PC-9 (cell line): ENCODE measurements at regions not wholly inside any gene's neighbourhood (a gene's known extent, or its start where the extent isn't known, plus 50 kb on each side); places are given as distances from the start of the nearest gene placed in this dataset.

Experiments
- BruUV-seq: library from RNA; stranded (reverse); fragments of 400-500 nt; replicated peaks from 2 replicates; lab custom pipeline; 2021; lab: Mats Ljungman, UMichigan
- CTCF ChIA-PET: fragments of 300-600 bp; sonication (Branson Sonifier 250); formaldehyde crosslinking; loops from one replicate; lab custom pipeline; 2022; ENCODE audit warnings: antibody characterized with exemption; lab: Charles Lee
- POLR2A ChIA-PET: fragments of 300-600 bp; sonication (Branson Sonifier 250); formaldehyde crosslinking; loops from one replicate; lab custom pipeline; 2022; ENCODE audit warnings: antibody characterized with exemption; ENCODE audit not compliant: unreplicated experiment; lab: Charles Lee
- DNase-seq, 2 experiments: peaks; one replicate each; pipeline versions ENCODE4 v3.0.0 to v3.0.0-alpha.2; 2015 to 2022; ENCODE audit warnings: mixed read lengths in 1 of 2
- H2AFZ ChIP-seq: fragments of 200-600 bp; sonication (generic); 2 replicates; pipeline ENCODE4 v1.8.1; 2017; ENCODE audit warnings: antibody characterized with exemption
- H3F3A ChIP-seq: fragments of 200-600 bp; sonication (generic); 2 replicates; pipeline ENCODE4 v1.8.1; 2017; ENCODE audit warnings: antibody characterized with exemption, mild to moderate bottlenecking, low read depth; ENCODE audit not compliant: insufficient read depth
- H3K27ac ChIP-seq: fragments of 200-600 bp; sonication (generic); 2 replicates; pipeline ENCODE4 v1.6.1; 2016; ENCODE audit warnings: mixed run types
- H3K27me3 ChIP-seq: fragments of 200-600 bp; sonication (generic); 2 replicates; pipeline ENCODE4 v1.6.1; 2016; ENCODE audit warnings: low read depth, mixed run types; ENCODE audit not compliant: insufficient read depth
- H3K36me3 ChIP-seq: fragments of 200-600 bp; sonication (generic); 2 replicates; pipeline ENCODE4 v1.6.1; 2016; ENCODE audit warnings: low read depth, mixed run types
- H3K4me1 ChIP-seq: fragments of 200-600 bp; sonication (generic); replicated peaks from 2 replicates; pipeline ENCODE4 v1.6.1; 2016; ENCODE audit warnings: mixed run types; ENCODE audit not compliant: insufficient read depth
- H3K4me2 ChIP-seq: fragments of 200-600 bp; sonication (generic); 2 replicates; pipeline ENCODE4 v1.6.1; 2017; ENCODE audit warnings: mixed run types
- H3K4me3 ChIP-seq: fragments of 200-600 bp; sonication (generic); 2 replicates; pipeline ENCODE4 v1.6.1; 2016; ENCODE audit warnings: mixed run types
- H3K79me2 ChIP-seq: fragments of 200-600 bp; sonication (generic); 2 replicates; pipeline ENCODE4 v1.6.1; 2017; ENCODE audit warnings: low read depth, mixed run types
- H3K9me2 ChIP-seq: fragments of 200-600 bp; sonication (generic); 2 replicates; pipeline ENCODE4 v1.8.1; 2017; ENCODE audit warnings: mild to moderate bottlenecking; ENCODE audit not compliant: insufficient read depth
- H3K9me3 ChIP-seq: fragments of 200-600 bp; sonication (generic); 2 replicates; pipeline ENCODE4 v1.8.1; 2016; ENCODE audit warnings: low read depth; ENCODE audit not compliant: insufficient read depth
- H4K20me1 ChIP-seq: fragments of 200-600 bp; sonication (generic); 2 replicates; pipeline ENCODE4 v1.8.1; 2017; ENCODE audit not compliant: insufficient read depth
- CTCF ChIP-seq: fragments of 200-600 bp; sonication (generic); conservative IDR thresholded peaks from 2 replicates; pipeline ENCODE4 v1.6.1; 2017; ENCODE audit warnings: mixed run types, antibody characterized with exemption, mild to moderate bottlenecking, moderate library complexity
- EZH2 ChIP-seq: fragments of 200-600 bp; sonication (generic); IDR thresholded peaks from 2 replicates; pipeline ENCODE4 v1.8.0; 2017; ENCODE audit warnings: antibody characterized with exemption, low read depth
- intact Hi-C: fragments of 100-400 bp; cut with micrococcal nuclease; formaldehyde crosslinking; loops from one replicate; pipeline ENCODE4 v1.10.0; 2022; ENCODE audit not compliant: unreplicated experiment

- DNase-seq = no peak
- no peaks in the 10 kb centered on the region for H3K27me3 ChIP-seq
- BruUV-seq = no TSS peak
- H3K9me2 ChIP-seq = no peaks in the 10 kb centered on the region
- no peaks in the 10 kb centered on the region for H3K79me2 ChIP-seq
- ChIA-PET CTCF (no interaction called here), POLR2A (no interaction called here)
- H3K4me1 ChIP-seq = no peaks in the 10 kb centered on the region
- no peaks in the 10 kb centered on the region for H3F3A ChIP-seq
- H3K27ac ChIP-seq = no peak overlapping the region
- no peak overlapping the region for H2AFZ ChIP-seq
- H3K36me3 ChIP-seq = no peaks in the 10 kb centered on the region
- intact Hi-C loops = no loop called here
- no peaks in the 10 kb centered on the region for H4K20me1 ChIP-seq
- TF ChIP-seq CTCF (no peak), EZH2 (no peak)
- H3K4me3 ChIP-seq = no peak overlapping the region
- H3K4me2 ChIP-seq = no peak overlapping the region
- no peaks in the 10 kb centered on the region for H3K9me3 ChIP-seq
Measured at GRCh38 chr9:105835721-105836120, 141.4 kb downstream of the TMEM38B start.

- Histone ChIP-seq H3K27me3 (no peaks in the 10 kb centered on the region), H3K9me3 (no peaks in the 10 kb centered on the region), H3K4me2 (no peak overlapping the region), H3K4me1 (no peaks in the 10 kb centered on the region), H4K20me1 (no peaks in the 10 kb centered on the region), H2AFZ (no peak overlapping the region), H3K36me3 (no peaks in the 10 kb centered on the region), H3K9me2 (no peaks in the 10 kb centered on the region), H3K27ac (no peak overlapping the region), H3K79me2 (no peaks in the 10 kb centered on the region), H3F3A (no peaks in the 10 kb centered on the region), H3K4me3 (no peak overlapping the region)
- no TSS peak for BruUV-seq
- POLR2A ChIA-PET = no interaction called here
- DNase-seq = no peak
- intact Hi-C loops = no loop called here
- TF ChIP-seq EZH2 (no peak), CTCF (no peak)
- CTCF ChIA-PET = no interaction called here
Measured at GRCh38 chr9:105836936-105837660, 142.8 kb downstream of the TMEM38B start.

- H3F3A ChIP-seq = no peaks in the 10 kb centered on the region
- H3K4me1 ChIP-seq = no peaks in the 10 kb centered on the region
- CTCF ChIA-PET = interaction anchor here (0.8 kb wide), 1 partner anchor 40 kb away, joined by 8 read pairs; no protein-coding TSS in a partner anchor
- POLR2A ChIA-PET = no interaction called here
- no peak overlapping the region for H3K27ac ChIP-seq
- no TSS peak for BruUV-seq
- H3K4me3 ChIP-seq = no peak overlapping the region
- no peaks in the 10 kb centered on the region for H3K36me3 ChIP-seq
- H2AFZ ChIP-seq = no peak overlapping the region
- intact Hi-C loops = no loop called here
- no peaks in the 10 kb centered on the region for H3K27me3 ChIP-seq
- no peak for TF ChIP-seq CTCF
- no peak for TF ChIP-seq EZH2
- no peaks in the 10 kb centered on the region for H4K20me1 ChIP-seq
- no peaks in the 10 kb centered on the region for H3K9me3 ChIP-seq
- no peak overlapping the region for H3K4me2 ChIP-seq
- H3K9me2 ChIP-seq = no peaks in the 10 kb centered on the region
- no peaks in the 10 kb centered on the region for H3K79me2 ChIP-seq
- no peak for DNase-seq
Measured at GRCh38 chr9:105841562-105841961, 147.2 kb downstream of the TMEM38B start.
